HG03280 (cell line): ENCODE measurements at regions not wholly inside any gene's neighbourhood (a gene's known extent, or its start where the extent isn't known, plus 50 kb on each side); places are given as distances from the start of the nearest gene placed in this dataset.
"Not testable (repeated sequence)": the region's sequence is repeated elsewhere in the genome, so short reads cannot be mapped to it uniquely, and the experiment has no call there.

Source experiments
- ATAC-seq: cut with Tn5 transposase; IDR thresholded peaks from one replicate; pipeline ENCODE4 v1.9.1; 2021; ENCODE audit warnings: mild to moderate bottlenecking, moderate library complexity; ENCODE audit not compliant: unreplicated experiment

DNA sequence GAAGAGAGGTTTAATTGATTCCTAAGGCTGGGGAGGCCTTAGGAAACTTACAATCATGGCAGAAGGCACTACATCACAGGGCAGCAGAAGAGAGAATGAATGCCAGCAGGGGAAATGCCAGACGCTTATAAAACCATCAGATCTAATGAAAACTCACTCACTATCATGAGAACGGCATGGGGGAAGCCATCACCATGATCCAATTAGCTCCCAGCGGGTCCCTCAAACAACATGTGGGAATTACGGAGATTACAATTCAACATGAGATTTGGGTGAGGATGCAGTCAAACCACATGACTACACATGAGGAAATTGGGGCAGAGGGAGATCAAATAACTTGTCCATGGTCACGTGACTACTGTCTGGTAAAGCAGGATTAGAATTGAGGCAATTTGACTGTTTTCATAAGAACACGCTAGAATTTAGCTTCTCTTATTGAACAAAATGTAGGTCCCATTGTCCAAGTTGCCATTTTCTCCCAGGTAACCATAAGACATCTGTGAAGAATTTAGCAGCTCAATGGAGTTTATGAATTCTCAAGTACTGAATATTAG lies 445.1 kb upstream of the CDH20 start:
- no peak for ATAC-seq

DNA sequence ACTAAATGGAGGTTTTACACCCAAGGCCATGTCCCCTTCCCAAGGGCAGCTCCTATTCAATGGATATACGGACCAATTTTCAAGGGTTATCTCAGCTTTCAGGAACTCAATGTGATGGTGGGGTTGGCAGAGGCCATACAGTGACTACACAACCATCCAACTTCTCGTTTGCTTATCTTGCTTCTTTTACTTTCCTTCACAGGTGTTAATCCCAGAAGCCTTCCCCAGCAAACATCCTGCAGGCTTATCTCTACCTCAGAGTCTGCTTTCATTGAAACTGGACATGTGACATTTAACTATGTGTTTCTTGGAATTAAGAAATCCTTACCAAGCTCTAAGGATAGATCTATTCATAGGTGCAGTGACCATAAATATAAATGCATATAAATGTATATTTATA lies 443.8 kb upstream of the CDH20 start:
- ATAC-seq, result no peak

DNA sequence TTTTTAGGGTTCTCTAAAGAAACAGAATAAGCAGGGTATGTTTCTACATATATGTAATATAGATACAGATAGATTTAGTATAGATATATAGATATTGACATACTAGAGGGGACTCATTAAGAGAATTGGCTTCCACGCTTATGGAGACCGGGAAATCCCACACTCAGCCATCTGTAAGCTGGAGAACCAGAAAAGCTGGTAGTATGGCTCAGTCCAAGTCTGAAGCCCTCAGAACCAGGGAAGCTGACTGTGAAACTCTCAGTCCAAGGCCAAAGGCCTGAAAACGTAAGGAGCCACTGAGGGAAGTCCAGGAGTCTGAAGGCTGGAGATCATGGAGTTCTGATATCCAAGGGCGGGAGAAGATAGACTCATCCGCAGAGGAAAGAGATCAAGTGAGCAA lies 441.3 kb upstream of the CDH20 start:
- no peak for ATAC-seq

DNA sequence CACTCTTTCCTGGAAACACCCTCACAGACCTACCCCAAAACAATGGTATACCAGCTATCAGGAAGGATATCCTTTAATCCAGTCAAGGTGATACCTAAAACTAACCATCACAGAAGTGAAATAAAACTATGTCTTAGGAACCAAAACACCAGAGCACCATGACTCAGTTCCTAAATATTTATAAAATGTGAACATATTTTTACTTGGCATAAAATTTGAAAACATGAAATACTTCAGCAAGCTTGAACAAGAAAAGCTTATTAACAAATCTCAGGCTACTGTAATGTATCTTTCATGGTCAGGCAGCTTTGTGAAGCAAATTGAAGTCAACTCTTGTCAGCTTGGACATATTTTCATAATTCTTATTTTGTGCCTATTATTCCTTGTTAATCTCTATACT lies 440.8 kb upstream of the CDH20 start:
- ATAC-seq, result no peak

DNA sequence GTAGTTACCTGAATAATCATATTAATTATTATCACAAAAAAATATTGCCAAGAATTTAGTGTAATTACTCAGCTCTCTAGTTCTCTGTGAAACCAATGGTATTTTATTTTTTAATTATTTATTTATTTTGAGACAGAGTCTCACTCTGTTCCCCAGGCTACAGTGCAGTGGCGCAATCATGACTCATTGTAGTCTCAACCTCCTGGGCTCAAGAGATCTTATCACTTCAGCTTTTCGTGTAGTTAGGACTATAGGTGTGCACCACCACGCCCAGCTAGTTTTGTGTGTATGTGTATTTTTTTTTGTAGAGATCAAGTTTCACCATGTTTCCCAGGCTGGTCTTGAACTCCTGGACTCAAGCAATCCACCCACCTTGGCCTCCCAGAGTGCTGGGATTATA lies 440.4 kb upstream of the CDH20 start:
- ATAC-seq, result no peak

DNA sequence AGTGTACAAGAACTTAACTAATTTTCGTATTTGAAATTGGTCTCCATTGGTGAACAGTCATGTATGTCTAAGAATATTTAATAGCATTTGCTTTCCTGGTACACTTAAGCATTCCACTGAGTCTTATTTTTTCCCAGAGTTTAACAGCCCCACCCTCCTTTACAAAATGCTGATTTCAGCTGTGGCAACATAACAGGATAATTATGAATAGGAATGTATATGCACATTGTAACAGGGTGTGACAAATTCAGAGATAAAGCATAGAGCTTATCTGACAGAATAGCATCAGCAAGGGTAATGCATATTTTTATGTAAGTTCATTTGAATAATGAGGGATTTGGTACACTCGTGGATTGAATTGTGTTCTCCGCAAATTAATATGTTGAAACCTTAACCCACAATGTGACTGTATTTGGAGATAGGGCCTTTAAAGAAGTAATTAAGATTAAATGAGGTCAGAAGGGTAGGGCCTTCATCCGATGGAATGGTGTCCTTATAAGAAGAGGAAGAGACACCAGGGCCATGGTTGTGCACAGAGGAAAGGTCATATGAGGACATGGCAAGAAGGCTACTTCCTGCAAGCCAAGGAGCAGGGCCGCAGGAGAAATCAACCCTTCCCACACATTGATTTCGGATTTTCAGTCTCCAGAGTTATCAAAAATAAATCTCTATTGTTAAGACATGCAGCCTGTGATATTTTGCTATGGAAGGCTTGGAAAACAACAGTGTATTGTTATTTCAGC lies 439.7 kb upstream of the CDH20 start:
- no peak for ATAC-seq

DNA sequence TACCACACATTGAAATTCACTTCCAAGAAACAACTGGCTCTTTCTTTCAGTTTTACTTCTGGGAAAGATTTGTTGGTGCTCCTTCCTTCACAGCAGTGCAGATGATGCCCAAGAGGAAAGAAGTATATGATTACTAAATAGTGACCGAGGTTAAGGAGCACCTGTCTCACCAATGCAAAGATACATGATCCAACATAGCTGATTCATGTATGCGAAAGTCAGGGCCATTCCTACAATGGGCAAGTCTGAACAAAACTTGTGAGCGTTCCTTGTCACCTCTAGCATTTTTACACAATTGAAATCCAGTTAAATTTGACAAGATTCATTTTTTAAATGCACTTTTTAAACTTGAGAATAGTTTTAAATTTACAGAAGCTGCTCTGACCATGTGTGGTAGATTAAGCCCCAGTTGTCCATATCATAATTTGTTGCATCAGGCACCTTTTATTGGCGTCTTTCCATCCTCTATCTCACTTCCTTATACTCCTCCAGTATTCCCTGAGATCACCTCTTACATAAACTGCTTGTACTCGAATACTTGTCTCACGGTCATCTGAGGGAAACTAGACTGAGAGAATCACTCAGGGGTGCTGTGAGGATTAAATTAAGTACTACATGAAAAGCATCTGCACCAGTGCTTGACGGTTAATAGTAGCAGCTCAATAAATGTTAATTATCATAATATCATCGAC lies 438.8 kb upstream of the CDH20 start:
- ATAC-seq, result no peak

DNA sequence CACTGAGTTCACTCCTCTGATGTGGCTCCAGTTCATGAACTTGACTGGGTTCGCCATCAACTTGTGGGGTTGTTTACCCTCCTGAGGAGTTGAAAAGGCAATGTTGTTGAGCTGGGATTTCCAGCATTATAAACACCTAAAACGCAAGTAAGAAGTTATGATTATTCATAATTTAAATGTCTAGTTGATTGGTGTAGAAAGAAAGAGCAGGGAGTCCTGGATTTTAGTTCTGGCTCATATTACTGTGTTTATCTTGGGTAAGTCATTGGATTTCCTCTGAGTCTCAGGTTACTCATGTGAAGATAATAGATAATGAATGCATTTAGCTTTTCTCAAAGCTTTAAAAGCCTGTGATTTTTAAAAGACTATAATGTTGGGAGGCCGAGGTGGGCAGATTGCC lies 438.0 kb upstream of the CDH20 start:
- no peak for ATAC-seq

DNA sequence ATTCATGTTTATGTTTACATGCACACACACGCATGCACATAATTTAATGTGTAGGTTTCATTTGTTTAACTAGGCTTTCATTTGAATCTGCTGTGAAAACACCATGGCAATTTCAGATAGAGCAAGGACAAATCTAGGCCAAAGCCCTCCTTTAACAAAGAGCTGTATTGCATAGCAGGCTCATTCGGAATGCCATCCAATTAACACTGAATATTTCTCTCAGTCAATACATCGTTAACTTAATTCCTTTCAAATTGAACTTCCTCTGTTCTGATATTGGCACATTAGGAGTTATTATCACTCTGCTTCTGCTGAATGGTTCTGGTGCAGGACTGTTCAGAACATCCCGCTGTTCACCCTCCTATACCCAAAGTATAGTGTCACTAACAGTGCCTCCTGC lies 435.1 kb upstream of the CDH20 start:
- no peak for ATAC-seq

DNA sequence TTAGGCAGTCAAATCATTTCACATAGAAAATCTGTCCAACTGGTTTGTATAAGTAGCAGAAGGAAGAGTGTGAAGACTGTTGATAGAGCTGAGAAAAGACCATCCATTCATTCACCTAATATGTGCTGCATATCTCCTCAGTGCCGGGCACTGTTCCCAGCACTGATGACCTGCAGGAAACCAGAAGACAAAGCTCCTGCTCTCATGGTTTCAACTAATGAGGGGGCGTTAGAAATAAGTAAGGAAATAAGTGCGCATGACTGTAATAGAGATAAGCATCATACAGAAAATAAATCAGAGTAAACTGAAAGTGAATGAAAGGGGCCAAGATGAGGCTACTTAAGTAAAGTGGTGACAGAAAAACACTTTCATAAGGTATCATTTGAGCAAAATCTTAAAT lies 427.5 kb upstream of the CDH20 start:
- ATAC-seq, result no peak

DNA sequence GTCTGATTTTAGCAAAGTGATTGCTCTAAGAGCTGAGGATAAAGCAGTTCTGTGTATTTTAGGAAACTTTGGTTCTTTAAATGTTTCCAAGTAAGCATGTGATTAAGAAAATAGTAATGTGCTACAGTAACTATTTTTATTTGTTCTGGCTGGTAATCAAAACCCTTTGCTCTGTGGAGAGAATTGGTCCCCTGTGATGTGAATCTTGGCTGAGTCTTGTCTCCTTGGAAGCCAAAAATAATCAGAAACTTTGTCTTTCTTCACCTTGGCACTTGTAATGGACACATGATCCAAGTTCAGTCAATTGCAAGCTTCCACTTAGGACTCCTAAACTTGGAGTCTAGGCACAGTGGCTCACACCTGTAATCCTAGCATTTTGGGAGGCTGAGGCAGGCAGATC lies 422.7 kb upstream of the CDH20 start:
- no peak for ATAC-seq

DNA sequence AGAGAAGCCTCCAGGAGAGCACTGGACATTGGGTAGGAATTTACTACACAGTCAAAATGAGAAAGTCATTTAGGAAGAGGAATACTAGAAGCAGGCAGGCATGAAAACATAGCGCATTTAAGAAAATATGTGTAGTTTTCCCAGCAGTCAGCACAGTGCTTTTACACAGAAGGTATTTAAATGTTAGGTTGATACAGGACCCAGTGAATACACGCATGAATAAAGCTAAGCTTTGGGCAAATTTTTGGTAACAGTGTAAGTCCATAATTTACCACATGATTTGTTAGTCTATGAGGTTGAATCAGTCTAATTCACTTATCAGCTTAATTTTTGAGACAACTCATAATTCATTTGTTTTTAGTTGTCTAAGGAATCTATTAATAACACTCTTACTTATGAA lies 421.7 kb upstream of the CDH20 start:
- no peak for ATAC-seq

DNA sequence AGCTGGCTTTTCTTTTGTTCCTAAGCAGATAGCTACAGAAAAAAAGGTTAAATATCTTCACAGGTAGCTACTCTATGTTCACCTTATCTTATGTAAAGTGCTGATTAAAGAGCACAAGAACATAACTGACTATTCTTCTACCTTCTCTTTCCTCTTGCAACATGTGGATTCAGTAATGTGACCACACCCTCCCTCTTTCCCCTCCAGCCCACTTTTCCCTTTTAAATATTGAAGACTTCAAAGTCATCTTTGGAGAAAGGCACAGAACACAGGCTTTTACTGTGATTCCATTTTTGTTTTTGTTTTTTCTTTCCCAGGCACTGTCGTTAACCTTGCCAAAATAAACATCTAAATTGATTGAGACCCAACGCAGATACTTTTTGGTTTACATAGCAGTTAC lies 418.1 kb upstream of the CDH20 start:
- ATAC-seq, result no peak

DNA sequence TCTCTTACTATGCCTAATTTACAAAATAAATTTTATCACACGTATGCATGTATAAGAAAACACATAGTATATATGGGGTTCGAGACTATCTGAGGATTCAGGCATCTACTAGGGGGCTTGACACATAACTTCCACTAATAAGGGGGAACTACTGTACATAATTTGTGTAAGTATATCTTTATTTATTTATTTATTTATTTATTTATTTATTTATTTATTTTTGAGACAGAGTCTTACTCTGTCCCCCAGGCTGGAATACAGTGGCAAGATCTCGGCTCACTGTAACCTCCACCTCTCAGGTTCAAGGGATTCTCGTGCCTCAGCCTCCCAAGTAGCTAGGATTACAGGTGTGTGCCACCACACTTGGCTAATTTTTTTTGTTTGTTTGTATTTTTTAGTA lies 414.4 kb upstream of the CDH20 start:
- not testable (repeated sequence) for ATAC-seq

DNA sequence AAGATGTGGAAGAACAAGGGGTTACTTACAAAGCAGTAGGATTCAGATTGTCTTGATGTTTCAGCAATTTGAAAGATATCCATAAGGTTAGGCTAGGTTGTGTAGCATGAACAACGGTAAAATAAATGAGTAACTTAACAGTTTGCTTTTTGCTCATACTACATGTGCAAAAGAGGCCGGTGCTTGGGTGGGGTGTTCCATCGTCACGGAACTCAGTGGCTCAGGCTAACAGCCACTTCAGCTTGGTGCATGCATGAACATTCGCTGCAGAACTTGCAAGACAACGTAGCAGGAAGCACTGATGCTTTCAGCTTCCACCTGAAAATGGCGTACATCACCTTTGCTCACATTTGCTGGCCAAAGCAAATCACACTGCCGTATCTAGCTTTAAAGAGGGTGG lies 407.3 kb upstream of the CDH20 start:
- ATAC-seq, result no peak

DNA sequence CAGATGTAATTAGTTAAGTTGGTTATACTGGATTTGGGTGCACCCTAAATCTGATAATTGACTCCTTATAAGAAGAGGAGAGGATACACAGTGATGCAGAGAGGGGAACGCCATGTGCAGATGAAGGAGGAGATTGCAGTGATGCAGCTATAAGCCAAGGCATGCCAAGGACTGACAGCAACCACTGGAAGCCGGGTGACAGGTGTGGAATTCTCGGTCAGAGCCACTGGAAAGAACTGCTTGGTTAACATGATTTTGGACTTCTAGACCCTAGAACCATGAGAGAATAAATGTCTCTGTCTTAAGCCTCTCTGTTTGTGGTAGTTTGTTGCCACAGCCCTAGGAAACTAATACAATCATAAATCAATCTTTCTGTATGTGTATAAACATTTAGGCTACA lies 403.3 kb upstream of the CDH20 start:
- ATAC-seq, result no peak

DNA sequence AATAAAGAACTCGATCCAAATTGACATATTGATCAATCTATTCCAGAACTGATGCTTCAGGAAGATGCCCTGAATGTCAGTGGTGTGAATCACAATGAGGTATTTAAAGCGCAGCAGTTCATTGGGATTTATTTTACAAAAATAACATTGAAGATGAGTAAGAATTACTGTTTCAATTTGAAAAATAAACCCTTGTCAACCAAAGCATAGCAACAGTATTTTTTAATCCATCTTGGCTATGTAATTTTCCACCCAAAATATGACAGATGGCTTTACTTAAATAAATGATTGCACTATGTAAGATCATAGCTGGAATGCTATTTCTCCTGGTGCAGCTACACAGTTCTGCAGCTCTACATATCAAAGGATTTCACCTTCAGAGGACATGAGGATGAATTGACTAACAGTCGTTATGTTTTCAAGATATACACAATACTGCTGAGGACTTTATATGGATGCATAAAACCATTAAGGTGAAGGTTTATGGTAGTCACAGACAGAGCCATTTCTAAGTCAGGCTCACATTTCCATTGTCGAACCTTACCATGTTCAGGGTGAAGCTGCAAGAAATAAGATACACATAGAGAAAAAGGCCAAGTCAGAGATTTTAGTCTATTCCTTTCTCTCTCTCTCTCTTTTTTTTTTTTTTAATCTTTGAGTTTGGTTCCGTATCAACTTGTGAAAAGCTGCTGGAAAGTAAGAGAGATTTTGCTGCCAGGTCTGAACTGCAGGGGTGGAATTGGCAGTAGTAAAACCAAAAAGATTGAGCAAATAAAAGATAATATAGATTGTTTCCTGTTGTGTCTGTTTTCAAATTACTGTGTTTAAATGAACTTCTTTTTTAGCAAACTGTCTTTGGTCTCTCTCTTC lies 398.0 kb upstream of the CDH20 start:
- ATAC-seq, result no peak

DNA sequence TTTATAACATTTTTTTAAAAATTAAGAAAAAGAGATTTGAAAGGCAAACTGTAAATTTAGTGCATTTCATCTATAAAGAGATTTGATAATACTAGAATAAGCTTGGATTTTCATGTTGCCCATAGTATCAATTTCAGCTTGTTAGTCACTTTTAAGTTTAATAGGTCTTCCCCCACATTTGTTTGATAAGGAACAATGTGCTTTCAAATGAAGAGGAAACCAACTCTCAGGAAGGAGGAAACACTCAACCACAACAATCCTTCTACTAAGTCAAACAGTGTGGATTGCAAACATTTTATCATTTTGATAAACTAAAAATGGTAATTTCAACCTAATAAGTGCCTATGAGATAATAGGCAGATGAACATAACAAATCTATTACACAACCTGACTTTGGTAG lies 397.1 kb upstream of the CDH20 start:
- ATAC-seq, result no peak

DNA sequence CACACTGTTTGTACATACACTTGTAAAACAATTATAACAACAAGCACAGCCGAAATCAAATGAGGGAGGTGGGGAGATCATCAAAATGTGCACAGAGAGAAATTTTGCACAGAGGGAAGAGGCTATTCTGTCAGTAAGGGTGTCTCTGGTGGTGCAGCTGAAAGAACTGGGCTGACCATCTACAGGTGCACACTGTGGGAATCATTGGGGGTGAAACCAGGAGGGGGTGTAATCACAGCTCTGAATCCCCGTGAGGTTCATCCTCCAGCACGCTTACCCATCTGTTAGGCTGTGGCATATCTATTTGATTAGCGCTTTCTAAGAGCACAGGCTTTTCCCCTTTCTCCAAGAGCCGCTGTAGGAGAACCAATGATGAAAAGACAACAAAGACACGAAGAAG lies 389.9 kb upstream of the CDH20 start:
- no peak for ATAC-seq

DNA sequence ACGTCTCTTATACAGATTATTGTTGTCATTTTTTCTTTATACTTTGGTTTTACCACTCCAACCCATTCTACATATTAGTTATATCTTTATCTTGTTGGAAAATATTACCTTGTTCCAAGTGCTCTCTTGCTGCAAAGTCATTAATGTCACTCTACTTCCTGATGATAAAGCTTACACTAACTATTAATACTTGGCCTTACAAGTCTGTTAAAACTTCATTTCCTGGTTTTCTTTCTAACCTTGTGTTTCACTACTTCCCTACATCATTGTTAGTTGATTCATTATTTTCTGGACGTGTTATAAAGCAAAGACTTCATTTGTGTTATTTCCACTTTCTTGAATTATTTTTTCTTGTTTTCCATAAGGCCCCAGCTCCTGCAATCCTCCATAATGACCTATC lies 382.6 kb upstream of the CDH20 start:
- ATAC-seq, result no peak

DNA sequence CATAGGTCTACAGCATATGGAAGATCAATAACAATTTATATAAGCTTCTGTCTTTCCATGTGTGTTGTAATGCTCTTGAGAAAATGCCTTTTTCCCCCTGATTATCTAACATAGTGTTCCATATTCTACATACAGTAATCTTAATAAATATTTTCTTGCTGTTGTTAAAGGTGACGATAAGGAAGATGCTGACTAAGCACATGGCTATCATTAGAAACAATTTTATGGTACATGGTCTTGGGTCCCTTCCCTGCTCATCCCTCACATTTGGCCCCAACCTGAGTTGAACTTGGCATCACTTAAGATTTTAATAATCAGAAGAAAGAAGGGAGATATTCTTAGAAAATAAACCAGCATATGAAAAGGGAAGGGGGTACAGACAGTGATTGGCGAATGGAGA lies 382.1 kb upstream of the CDH20 start:
- ATAC-seq, result no peak

DNA sequence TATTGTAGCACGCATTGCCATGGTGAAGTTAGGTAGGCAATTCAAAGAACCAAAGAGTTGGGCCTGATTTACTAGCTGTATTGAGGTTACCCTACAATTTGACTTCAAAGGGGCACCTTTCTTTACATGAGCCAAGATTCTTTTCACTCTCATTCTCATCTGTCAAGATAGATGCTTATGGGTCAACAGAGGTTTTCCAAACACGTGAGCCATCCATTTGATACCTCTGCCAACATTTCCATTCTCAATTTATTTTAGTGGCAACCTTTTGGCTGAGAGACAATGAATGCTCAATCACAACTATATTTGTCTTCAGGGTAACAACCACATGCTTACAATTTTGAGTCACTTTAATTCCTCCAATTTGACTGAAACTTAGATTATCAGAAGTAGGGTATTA lies 370.6 kb upstream of the CDH20 start:
- no peak for ATAC-seq
